ENCODE measurements at regions not wholly inside any gene's neighbourhood (a gene's known extent, or its start where the extent isn't known, plus 50 kb on each side); places are given as distances from the start of the nearest gene placed in this dataset.

- 89% methylated on average over 2 of the region's 2 CpGs for WGBS (ENCODE audit: low lambda C conversion rate)
- ChIA-PET CTCF (ENCODE audit: low intra/inter-chr PET ratio, low total read pairs) (no interaction called here), POLR2A (no interaction called here)
- H2AFZ ChIP-seq (ENCODE audit: low read length) = no peak overlapping the region
- TF ChIP-seq E2F1 (CRISPR knock-in tag; IDR thresholded peaks at IDR 0.05) (no peak), KLF12 (CRISPR knock-in tag; IDR thresholded peaks at IDR 0.05; ENCODE audit: borderline replicate concordance) (no peak), SP140L (CRISPR knock-in tag; IDR thresholded peaks at IDR 0.05; ENCODE audit: borderline replicate concordance) (no peak), ZNF331 (CRISPR knock-in tag; IDR thresholded peaks at IDR 0.05) (no peak), CBX1 (IDR thresholded peaks at IDR 0.05; ENCODE audit: low read depth) (no peak), EP300 (IDR thresholded peaks at IDR 0.05; ENCODE audit: low read depth in 2 of 2, low read length in 2 of 2) (no peak), EP300 (CRISPR knock-in tag; IDR thresholded peaks at IDR 0.05; ENCODE audit: borderline replicate concordance) (no peak)
- H3K36me3 ChIP-seq (replicated peaks in 1 of 2; ENCODE audit: control insufficient read depth in 1 of 2, insufficient read depth in 2 of 2, low read length in 2 of 2) = no peaks in the 10 kb centered on the region
- no peak for ATAC-seq
- no peaks in the 10 kb centered on the region for H4K20me1 ChIP-seq (ENCODE audit: insufficient read depth, low read length)
- no peaks in the 10 kb centered on the region for H3K9me3 ChIP-seq (ENCODE audit: low read length)
- no peak for DNase-seq (ENCODE audit: low spot score)
- H3K27ac ChIP-seq (ENCODE audit: extremely low read length, insufficient read depth, low read length) = no peak overlapping the region
- in situ Hi-C loops (cut with HindIII; ENCODE audit: extremely low pct_ligation_motif_present, low pct_unique_long_range_greater_than_20kb) = no loop called here
- no peak for FAIRE-seq
- H3K9ac ChIP-seq (ENCODE audit: insufficient read depth, low read depth, low read length) = no peak overlapping the region
- BruUV-seq (replicated peaks) = no TSS peak
- H3K4me2 ChIP-seq (ENCODE audit: low read depth, low read length) = no peak overlapping the region
- peaks cover 5% of the 10 kb centered on the region; the same call in 1 of the 2 replicates for H3K4me1 ChIP-seq (ENCODE audit: insufficient read depth, low read length)
- H3K27me3 ChIP-seq (ENCODE audit: control insufficient read depth in 1 of 2, insufficient read depth in 2 of 2, low read length in 2 of 2) = peaks cover 0 to 11% of the 10 kb centered on the region in 2 experiments; a peak in 3 of 5 replicates
- H3K4me3 ChIP-seq (replicated peaks in 1 of 3; ENCODE audit: insufficient read depth in 1 of 3, low read depth in 2 of 3, low read length in 3 of 3) = no peak overlapping the region
- no peaks in the 10 kb centered on the region for H3K79me2 ChIP-seq (ENCODE audit: insufficient read depth, low read length)
- intact Hi-C loops (cut with micrococcal nuclease; ENCODE audit: unreplicated experiment) = loop anchor here (10.0 kb wide), 1 partner anchor 249 kb away; no protein-coding TSS in a partner anchor
Observed at GRCh38 chr7:17233603-17234002, 64.8 kb upstream of the AHR start.

GRCh38 chr7:17234030-17234397 is 64.4 kb upstream of the AHR start:
- H3K27me3 ChIP-seq (ENCODE audit: control insufficient read depth in 1 of 2, insufficient read depth in 2 of 2, low read length in 2 of 2) = peaks cover 0 to 11% of the 10 kb centered on the region in 2 experiments; a peak in 3 of 5 replicates
- POLR2A ChIA-PET = no interaction called here
- WGBS (ENCODE audit: low lambda C conversion rate) = 93% methylated on average over 2 of the region's 2 CpGs
- no peak overlapping the region for H3K4me3 ChIP-seq (replicated peaks in 1 of 3; ENCODE audit: insufficient read depth in 1 of 3, low read depth in 2 of 3, low read length in 3 of 3)
- CTCF ChIA-PET (ENCODE audit: low intra/inter-chr PET ratio, low total read pairs) = no interaction called here
- H3K79me2 ChIP-seq (ENCODE audit: insufficient read depth, low read length) = no peaks in the 10 kb centered on the region
- no peaks in the 10 kb centered on the region for H4K20me1 ChIP-seq (ENCODE audit: insufficient read depth, low read length)
- H3K27ac ChIP-seq (ENCODE audit: extremely low read length, insufficient read depth, low read length) = no peak overlapping the region
- H3K36me3 ChIP-seq (replicated peaks in 1 of 2; ENCODE audit: control insufficient read depth in 1 of 2, insufficient read depth in 2 of 2, low read length in 2 of 2) = no peaks in the 10 kb centered on the region
- intact Hi-C loops (cut with micrococcal nuclease; ENCODE audit: unreplicated experiment) (loop anchor here (10.0 kb wide), 1 partner anchor 249 kb away; no protein-coding TSS in a partner anchor), in situ Hi-C loops (cut with HindIII; ENCODE audit: extremely low pct_ligation_motif_present, low pct_unique_long_range_greater_than_20kb) (no loop called here)
- peaks cover 9% of the 10 kb centered on the region for H3K4me1 ChIP-seq (ENCODE audit: insufficient read depth, low read length)
- no peak for DNase-seq (ENCODE audit: low spot score)
- no peaks in the 10 kb centered on the region for H3K9me3 ChIP-seq (ENCODE audit: low read length)
- no TSS peak for BruUV-seq (replicated peaks)
- no peak for ATAC-seq
- no peak overlapping the region for H3K9ac ChIP-seq (ENCODE audit: insufficient read depth, low read depth, low read length)
- no peak overlapping the region for H2AFZ ChIP-seq (ENCODE audit: low read length)
- no peak overlapping the region for H3K4me2 ChIP-seq (ENCODE audit: low read depth, low read length)
- FAIRE-seq = no peak
- no peak for TF ChIP-seq HNF4A (CRISPR knock-in tag; IDR thresholded peaks at IDR 0.05)
- no peak for TF ChIP-seq ZNF558 (CRISPR knock-in tag; IDR thresholded peaks at IDR 0.05; ENCODE audit: borderline replicate concordance)
- TF ChIP-seq ZSCAN30 (CRISPR knock-in tag; IDR thresholded peaks at IDR 0.05) = no peak
- TF ChIP-seq ZNF841 (CRISPR knock-in tag; IDR thresholded peaks at IDR 0.05; ENCODE audit: borderline replicate concordance) = no peak
- no peak for TF ChIP-seq ZBTB42 (CRISPR knock-in tag; IDR thresholded peaks at IDR 0.05)
- no peak for TF ChIP-seq ZNF768 (CRISPR knock-in tag; IDR thresholded peaks at IDR 0.05)
- TF ChIP-seq ZBTB14 (CRISPR knock-in tag; IDR thresholded peaks at IDR 0.05) = no peak
- TF ChIP-seq SP1 (IDR thresholded peaks at IDR 0.05) = no peak
- TF ChIP-seq SP1 (CRISPR knock-in tag; IDR thresholded peaks at IDR 0.05) = no peak
- no peak for TF ChIP-seq FOXK2 (IDR thresholded peaks at IDR 0.05)
- no peak for TF ChIP-seq ZNF225 (CRISPR knock-in tag; IDR thresholded peaks at IDR 0.05)
- no peak for TF ChIP-seq ZBTB26 (CRISPR knock-in tag; IDR thresholded peaks at IDR 0.05; ENCODE audit: borderline replicate concordance)
- no peak for TF ChIP-seq ZBTB7A (CRISPR knock-in tag; IDR thresholded peaks at IDR 0.05)

All from HepG2 (cell line).